HG02981 (cell line): ENCODE measurements at regions not wholly inside any gene's neighbourhood (a gene's known extent, or its start where the extent isn't known, plus 50 kb on each side); places are given as distances from the start of the nearest gene placed in this dataset.
"Not testable (repeated sequence)": the region's sequence is repeated elsewhere in the genome, so short reads cannot be mapped to it uniquely, and the experiment has no call there.

Experiments
- ATAC-seq: cut with Tn5 transposase; IDR thresholded peaks from one replicate; pipeline ENCODE4 v1.9.1; 2021; ENCODE audit warnings: mild to moderate bottlenecking, moderate library complexity; ENCODE audit not compliant: unreplicated experiment

DNA sequence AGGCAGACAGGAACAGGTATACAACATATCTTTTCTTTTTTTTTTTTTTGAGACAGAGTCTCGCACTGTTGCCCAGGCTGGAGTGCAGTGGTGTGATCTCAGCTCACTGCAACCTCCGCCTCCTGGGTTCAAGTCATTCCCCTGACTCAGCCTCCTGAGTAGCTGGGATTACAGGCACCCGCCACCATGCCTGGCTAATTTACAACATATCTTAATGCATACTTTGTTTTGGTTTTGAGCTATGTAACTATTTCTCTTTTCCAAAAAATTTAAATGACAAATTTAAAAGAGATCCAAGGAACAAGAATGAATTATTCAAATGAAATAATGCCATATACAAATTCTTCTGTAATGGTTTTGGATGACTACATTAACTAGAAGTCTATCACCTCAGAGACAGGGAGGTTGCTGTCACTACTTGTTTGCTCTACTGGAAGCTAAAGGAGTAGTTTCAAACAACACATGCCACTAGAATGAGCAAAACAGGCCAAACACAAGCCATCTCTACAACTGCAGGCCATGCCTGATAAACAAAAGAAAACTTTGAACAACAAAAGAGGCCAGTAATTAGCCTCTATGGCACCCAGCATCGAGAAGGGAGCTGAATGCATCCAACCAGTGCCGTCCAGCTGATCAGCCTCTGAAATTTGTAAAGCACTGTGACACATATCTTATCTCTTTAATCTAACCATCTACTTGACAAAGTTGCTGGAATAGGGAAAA, 133.6 kb upstream of the VOPP1 start:
- not testable (repeated sequence) for ATAC-seq

DNA sequence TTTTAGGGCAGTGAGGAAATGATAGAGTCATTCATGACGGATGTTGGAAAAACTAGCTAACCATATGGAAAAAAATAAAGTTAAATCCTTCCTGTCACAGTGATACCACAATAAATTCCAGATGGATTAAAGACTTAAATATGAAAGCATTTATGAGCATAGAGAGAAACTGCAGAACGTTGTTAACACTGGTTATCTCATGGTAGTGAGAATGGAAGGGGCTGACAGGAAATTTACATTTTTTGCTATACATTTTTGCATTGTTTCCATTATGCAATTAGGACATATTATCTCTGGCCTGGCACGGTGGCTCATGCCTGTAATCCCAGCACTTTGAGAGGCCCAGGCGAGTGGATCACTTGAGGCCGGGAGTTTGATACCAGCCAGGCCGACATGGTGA, 130.5 kb upstream of the VOPP1 start:
- ATAC-seq: not testable (repeated sequence)

DNA sequence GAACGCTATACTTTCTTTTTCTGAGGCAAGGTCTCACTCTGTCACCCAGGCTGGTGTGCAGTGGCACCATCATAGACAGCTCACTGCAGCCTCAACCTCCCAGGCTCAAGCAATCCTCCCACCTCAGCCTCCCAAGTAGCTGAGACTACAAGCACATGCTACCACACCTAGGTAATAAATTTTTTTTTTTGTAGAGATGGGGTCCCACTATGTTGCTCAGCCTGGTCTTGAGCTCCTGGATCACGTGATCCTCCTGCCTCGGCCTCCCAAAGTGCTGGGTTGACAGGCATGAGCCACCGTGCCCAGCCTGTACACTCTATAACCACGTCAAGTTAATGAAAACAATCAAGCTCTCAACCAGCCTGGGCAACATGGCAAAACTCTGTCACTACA, 127.1 kb upstream of the VOPP1 start:
- not testable (repeated sequence) for ATAC-seq

DNA sequence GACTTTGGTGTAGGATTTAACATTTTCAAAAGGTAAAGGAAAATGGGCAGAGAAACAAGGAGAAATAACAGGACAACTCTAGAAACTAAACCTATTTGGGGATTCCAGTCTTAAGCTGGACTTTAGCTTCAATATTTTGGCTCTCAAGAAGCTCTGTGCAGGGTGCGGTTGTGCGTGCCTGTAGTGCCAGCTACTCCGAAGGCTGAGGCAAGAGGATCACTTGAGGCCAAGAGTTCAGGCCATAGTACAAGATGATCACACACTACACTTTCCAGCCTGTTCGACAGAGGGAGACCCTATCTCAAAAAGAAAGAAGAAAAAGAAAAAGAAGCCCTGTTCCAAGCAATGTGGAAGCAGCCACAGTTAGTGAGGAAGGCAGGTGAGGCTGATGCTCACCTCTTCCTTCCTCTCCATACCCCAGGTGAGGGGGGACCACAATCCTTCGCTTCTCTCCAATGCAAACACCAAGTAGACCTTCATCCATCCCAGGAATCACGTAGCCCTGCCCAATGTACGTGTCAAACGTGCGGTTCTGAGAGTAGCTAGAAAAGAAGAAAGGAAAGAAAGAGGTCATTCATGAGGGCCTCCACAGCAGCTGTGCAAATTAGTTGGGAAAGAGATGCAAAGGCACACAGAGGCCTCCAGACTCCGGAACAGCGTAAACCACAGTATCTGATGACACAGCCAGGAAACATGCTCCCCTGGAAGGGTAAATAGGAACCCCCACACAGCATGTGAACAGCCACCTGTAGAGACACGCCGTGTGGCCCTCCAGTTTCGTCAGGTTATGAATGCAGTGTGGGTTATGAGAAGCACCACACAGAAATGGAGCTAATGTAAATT, 126.5 kb upstream of the VOPP1 start:
- peak; percentile 79 for ATAC-seq

DNA sequence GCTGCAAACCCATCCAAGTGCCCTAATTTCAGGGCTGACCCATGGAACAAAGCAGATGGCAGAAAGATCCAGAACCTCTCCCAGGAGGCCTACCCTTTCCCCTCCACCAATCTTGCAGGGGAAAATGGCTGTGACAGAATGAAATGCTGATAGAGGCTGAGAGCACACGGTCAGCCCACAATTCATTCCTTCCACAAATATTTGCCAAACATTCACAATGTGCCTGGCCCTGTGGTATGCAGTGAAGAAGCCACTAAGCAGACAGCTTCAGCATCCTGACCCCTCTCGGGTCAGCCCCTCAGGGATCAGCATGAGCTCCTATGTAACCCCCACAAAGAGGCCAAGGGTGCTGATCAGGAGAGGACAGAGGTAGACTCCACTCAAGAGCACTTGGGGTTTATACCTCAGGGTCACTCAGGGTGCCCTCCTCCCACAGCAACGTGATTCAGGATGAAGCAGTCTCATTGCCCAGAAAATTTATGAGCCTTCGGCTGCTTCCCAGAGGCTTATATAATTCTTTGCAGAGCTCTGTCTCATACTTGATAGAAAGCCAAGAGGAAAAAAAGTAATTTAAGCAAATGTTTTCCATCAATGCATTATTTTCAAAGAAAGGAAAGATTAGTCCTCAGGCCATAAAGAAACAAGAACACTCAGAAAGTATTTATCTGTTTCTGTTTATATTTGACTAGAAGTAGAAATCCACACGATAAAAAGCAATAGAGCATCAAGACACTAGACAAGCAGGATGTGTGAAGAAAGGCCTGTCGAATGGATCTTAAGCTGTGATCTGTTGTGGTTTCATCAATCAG, 123.8 kb upstream of the VOPP1 start:
- not testable (repeated sequence) for ATAC-seq

DNA sequence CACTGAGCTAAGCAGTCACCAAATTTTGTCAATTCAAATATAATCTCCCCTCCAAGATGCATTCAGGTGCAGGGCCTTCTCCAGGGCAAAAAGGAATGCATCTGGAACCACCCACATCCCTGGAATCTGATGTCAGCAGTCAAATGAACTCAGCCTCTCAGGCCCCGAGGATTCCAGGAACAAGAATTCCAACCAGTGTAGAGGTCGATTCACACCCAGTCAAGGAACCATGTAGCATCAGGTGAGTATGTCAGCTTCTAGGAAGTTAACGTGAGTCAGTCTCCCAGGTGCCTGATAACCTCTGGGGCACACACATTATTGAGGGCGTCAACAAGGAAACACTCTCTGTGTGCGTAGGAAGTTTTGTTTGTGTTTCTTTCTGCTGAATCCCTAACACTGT, 122.2 kb upstream of the VOPP1 start:
- not testable (repeated sequence) for ATAC-seq

DNA sequence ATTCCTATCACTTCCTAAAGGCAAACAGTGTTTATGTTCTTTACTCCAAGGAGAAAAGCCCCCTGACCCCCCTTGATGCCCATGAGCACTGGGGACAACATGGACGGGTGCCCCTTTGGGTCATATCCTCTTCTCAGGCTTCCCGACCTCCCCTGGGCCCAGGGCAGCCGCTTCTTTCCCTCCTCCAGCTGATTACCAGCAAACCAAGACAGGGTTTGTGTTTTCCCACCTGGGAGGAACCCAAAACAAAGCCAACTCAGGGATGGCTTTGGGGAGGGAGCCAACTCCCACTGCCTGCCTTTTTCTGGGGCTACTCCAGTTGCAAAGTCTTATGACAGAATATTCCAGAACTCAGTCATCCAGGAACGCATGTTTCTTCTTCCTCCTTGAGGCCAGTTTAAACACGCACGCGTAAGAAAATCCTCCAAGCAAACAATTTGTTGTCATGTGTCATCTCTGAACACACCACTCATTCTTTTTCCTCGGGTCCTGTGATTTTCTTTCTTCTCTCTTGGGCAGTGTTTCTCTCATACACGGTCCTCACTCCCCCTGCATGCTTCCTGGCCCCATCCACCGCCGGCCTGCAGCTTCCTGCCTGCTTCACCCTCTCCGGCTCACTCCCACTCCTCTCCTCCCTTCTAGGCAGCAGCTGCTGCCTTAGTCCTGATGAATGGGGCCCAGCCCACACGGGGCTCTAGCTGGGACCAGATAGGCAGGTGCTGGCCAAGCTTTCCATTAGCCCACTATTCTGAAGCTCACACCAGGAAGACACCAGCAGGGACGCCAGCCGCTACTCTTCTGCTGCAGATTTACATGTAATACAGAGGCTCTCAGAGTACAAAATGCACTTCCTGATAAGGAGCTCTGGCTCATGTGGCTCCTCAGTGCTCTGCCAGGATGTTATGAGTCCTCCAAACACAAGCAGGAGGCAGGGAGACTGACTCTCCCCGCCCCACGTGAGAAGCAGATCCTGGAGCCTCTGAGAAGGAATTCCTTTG, 116.7 kb upstream of the VOPP1 start:
- ATAC-seq: not testable (repeated sequence)

DNA sequence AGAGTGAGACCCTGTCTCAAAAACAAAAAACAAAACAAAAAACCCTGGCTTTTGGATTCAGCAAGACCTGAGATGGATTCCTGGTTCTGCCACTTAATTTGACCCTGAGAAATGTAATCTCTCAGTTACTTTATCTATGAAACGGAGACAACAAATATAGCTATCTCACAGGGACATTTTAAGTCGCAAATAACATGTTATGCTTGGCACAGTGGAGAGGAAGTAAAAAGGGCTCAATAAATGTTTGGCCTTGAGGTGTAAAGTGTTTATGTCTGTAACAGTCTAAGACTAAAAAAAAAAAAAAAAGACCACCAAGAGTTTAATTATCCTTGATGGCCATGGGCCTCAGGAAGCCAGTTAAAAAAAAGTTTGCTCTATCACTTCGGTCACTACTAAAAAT, 116.0 kb upstream of the VOPP1 start:
- not testable (repeated sequence) for ATAC-seq

DNA sequence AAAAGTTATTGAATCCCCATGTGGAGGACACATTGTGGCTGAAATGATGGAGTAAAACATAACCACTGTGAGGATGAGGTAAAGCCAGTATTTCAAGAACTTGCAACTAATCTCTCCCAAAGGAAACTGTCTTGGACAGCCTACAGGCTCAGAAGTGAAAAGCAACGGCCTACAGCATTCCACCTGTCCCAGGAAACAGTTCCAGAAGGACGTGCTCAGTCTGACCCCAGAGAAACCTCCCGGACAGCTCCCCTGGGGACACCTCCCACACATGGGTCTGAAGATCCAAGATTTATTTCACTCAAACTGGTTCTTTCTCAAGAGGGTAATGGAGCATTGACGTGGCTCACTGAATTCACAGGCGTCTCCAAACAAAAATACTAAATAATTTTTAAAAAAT, 115.0 kb upstream of the VOPP1 start:
- not testable (repeated sequence) for ATAC-seq

DNA sequence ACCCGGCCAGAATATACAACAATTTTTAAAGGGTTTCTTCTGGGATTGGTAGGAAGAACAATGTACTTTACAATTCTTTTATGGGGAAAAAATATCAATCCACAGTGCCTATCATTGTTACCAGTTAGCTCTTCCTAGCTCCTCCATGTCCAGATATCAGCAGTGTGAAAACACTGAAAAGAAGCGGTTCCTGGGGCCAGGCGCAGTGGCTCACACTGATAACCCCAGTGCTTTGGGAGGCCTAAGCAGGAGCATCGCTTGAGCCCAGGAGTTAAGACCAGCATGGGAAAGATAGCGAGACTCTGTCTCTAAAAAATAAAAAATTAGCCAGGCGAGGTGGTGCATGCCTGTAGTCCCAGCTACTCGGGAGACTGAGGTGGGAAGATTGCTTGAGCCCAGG, 114.5 kb upstream of the VOPP1 start:
- not testable (repeated sequence) for ATAC-seq

DNA sequence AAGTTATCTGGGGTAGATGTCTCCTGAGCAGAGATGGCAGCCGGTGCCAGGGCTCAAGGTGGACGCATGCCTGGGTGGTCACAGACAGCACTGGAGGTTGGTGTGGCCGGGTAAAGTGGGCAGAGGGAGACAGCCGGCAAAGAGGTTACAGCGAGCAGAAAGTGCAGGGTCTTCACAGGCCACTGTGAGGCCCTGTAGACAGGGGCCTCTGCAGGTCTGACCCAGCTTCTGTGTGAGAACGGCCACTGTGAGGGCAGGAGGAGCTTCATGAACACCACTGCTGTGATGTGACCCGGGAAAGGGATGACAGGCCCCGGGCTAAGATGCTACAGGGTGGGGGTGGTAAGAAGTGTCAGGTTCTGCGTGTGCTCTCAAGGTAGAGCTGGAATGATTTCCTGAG, 111.2 kb upstream of the VOPP1 start:
- ATAC-seq: not testable (repeated sequence)

DNA sequence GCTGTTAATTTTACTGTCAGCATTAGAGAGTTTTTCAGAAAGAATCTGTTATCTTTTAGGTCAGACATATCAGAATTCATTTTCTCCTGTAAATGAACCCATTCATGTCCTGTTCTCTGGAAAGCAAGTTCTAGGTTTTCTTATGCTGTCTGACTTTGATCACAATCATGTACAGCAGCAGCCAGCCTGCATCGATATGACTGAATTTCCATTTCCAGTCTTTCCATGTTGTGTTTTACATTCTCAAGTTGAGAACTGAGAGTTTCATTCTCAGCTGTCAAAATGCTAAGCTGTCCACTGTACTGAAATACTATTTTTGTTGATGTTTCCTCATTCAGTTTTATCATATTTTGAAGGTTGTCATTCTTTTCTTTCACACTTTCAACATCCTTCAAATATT, 103.3 kb upstream of the VOPP1 start:
- not testable (repeated sequence) for ATAC-seq

DNA sequence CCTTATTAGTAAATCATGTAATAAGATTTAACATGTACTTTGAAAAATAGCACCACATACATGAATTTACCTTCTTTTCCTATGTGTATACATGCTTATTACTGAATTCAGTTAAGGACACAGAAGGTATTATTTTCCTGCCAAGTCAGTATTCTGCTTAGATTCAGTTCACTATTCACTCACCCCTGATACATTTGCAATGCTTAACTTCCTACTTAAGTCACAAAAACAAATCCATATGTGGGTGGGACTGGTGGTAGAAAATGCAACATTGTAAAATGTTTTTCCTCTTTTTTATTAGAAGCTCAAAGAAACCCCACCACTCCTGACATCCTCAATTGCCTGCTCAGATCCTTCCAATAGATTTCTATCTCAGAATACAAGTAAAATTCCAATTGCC, 101.2 kb upstream of the VOPP1 start:
- ATAC-seq: not testable (repeated sequence)

DNA sequence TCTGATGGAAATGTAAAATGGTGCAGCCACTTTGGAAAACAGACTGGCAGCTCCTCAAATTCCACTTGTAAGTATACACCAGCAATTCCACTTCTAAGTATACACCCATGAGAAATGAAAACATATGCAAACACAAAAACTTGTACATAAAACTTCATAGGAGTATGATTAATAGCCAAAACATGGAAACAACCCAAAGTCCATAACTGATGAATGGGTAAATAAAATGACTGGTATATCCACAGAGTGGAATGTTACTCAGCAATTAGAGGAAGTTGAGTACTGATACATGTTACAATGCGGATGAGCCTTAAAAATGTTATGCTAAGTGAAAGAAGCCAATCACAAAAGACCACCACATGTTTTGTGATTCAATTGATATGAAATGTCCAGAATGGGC, 99.8 kb upstream of the VOPP1 start:
- not testable (repeated sequence) for ATAC-seq

DNA sequence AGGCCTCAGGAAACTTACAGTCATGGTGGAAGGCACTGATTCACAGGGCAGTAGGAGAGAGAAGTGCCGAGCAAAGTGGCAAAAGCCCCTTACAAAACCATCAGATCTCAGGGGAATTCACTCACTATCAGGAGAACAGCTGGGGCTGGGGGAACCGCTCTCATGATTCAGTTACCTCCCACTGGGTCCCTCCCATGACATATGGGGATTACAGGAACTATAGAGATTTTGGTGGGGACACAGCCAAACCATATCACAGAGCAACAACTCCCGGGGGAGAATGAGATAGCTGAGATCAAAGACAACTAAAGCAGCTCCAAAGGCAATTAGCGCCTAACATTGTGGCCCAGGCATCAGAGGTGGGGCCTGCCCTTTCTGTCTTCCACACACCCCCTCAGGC, 85.4 kb upstream of the VOPP1 start:
- no peak for ATAC-seq

DNA sequence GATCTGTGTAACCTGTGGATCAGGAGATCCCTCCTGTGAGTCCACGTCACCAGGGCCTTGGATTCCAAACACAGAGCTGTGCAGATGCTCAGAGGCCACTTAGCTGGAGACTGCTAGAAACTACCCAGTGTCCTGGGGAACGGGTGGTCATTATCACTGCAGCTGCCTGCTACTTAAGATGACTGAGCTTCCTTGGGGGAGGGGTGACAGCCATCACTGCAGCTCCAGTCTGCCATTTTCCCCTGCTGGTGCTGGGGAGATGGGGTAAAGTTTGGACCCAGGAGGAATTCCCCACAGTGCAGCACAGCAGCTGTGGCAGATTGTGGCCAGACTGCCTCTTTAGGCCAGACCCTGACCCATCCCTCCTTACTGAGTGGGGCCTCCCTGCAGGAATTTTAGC, 78.8 kb upstream of the VOPP1 start:
- no peak for ATAC-seq

DNA sequence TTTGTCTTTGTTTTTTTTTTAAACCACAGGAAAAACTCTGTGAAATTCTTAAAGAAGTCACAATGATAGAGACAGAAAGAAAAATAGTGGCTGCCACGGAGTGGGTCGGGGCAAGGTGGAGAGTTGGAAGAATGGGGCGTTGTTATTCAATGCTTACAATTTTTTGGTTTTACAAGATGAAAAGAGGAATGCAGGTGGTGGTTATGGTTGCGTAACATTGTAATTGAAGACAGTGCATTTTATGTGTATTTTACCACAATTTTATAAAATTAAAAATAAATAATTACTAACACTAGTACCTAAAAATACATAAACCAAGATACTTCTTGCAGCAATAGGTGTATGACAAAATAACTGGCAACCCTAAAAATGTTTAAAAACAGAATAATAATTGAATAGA, 76.9 kb upstream of the VOPP1 start:
- ATAC-seq: no peak

DNA sequence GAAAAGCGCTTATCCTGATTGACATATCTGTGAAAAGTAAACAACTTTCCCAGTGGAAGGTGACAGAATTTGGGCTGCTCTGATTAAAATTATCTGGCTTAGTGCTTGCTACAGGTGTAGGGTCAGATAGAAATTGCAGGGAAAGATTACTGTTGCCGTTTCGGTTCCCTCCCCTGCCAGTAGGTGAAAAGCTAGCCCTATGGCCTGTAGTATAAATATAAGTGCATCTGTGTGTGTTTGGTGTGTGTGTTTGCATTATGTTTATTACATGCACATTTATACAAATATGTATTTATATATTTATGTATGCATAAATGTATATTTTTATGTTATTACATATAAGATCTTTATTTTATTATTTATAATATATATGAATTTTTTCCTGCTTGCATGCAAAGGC, 72.3 kb upstream of the VOPP1 start:
- no peak for ATAC-seq

DNA sequence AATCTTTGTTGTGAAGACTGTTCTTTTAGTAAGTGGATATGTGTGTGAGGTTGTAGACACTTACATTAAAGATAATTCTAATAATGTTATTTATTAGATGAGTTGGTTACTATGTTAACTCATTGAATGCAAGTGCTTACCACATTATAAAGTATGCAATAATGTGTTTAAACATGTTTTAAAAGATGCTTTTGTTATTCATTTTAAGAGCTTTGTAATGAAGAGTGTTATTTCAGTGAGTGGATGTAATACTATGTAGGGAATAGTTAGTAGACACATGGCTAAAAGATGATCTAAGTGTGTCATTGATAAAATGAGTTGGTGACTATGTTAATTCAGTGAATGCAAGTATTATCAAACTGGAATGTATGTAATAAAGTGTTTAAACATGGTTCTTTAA, 70.0 kb upstream of the VOPP1 start:
- ATAC-seq: no peak

DNA sequence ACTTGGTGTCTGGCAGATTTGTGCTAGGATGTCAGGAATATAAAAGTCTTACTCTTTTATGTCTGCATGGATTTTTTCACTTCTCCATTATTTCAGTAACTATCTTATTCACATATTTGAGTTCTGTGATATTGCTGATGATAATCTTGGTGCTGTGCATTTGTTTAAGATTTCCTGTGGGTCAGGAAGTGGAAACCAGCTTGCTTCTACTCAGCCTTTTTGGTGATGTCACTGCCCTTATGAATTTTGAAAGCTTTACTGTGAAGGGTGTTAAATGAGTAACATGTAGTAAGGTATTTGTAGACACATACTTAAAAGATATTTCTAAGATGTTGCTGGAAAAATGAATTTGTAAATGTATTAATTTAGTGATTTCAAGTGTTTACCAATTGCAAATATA, 69.5 kb upstream of the VOPP1 start:
- ATAC-seq: peak; percentile 81
